HepG2 (cell line): ENCODE measurements at regions not wholly inside any gene's neighbourhood (a gene's known extent, or its start where the extent isn't known, plus 50 kb on each side); places are given as distances from the start of the nearest gene placed in this dataset.

Source experiments
- ATAC-seq: fragments of 200-7000 bp; cut with Tn5 transposase; 3 replicates; pipeline ENCODE4 v1.9.1; 2020; ENCODE audit warnings: mild to moderate bottlenecking, moderate library complexity
- BruUV-seq: library from RNA; stranded (reverse); fragments of 400-500 nt; replicated peaks from 2 replicates; lab custom pipeline; 2021; lab: Mats Ljungman, UMichigan
- CTCF ChIA-PET: fragments of 300-600 bp; formaldehyde crosslinking; extraction: SDS; loops from one replicate; lab custom pipeline; 2021; ENCODE audit warnings: low total read pairs, inconsistent platforms, low intra/inter-chr PET ratio; lab: Yijun Ruan, JAX
- POLR2A ChIA-PET: fragments of 350-600 bp; sonication (Branson Sonifier 250); formaldehyde crosslinking; loops from one replicate; lab custom pipeline; 2020; ENCODE audit warnings: antibody characterized with exemption, inconsistent platforms; lab: Yijun Ruan, JAX
- DNase-seq: peaks from one replicate; pipeline ENCODE4 v3.0.0-alpha.2; 2015; ENCODE audit warnings: low spot score
- FAIRE-seq: peaks from 3 replicates; lab custom pipeline; 2011; peaks lifted over from hg19 to GRCh38; lab: Jason Lieb, UNC
- H2AFZ ChIP-seq: one replicate; pipeline ENCODE4 v1.6.1; 2011; ENCODE audit warnings: low read length, inconsistent platforms
- H3K27ac ChIP-seq: fragments of 300-600 bp; 3 replicates; pipeline ENCODE4 v1.8.0; 2011; ENCODE audit warnings: mixed run types, mild to moderate bottlenecking, mixed read lengths, low read length, inconsistent platforms; ENCODE audit not compliant: insufficient read depth; ENCODE audit errors: extremely low read length
- H3K27me3 ChIP-seq, 2 experiments: fragments of 200-600 bp in 1 of 2; 2 replicates in 1 of 2; 3 replicates in 1 of 2; pipeline versions ENCODE4 v1.6.0 to v1.8.0; 2011; ENCODE audit warnings: low read length in 2 of 2, mild to moderate bottlenecking in 2 of 2, moderate library complexity in 2 of 2, inconsistent platforms in 1 of 2; ENCODE audit not compliant: insufficient read depth in 2 of 2, control insufficient read depth in 1 of 2
- H3K36me3 ChIP-seq, 2 experiments: fragments of 200-600 bp in 1 of 2; replicated peaks in 1 of 2; 2 replicates in 1 of 2; 3 replicates in 1 of 2; pipeline versions ENCODE4 v1.5.1 to v1.8.0; 2011; ENCODE audit warnings: low read length in 2 of 2, inconsistent platforms in 1 of 2; ENCODE audit not compliant: insufficient read depth in 2 of 2, control insufficient read depth in 1 of 2
- H3K4me1 ChIP-seq: 2 replicates; pipeline ENCODE4 v1.5.1; 2012; ENCODE audit warnings: low read length, inconsistent platforms; ENCODE audit not compliant: insufficient read depth
- H3K4me2 ChIP-seq: 2 replicates; pipeline ENCODE4 v1.6.0; 2011; ENCODE audit warnings: low read depth, low read length, inconsistent platforms
- H3K4me3 ChIP-seq, 3 experiments: fragments of 200-600 bp in 1 of 3; sonication (generic), shearing (Covaris generic) in 1 of 3; replicated peaks in 1 of 3; 2 replicates each; pipeline ENCODE4 v1.5.1; 2011 to 2016; ENCODE audit warnings: low read length in 3 of 3, inconsistent platforms in 2 of 3, low read depth in 2 of 3, mild to moderate bottlenecking in 2 of 3, control low read depth in 1 of 3, mixed read lengths in 1 of 3; ENCODE audit not compliant: insufficient read depth in 1 of 3
- H3K79me2 ChIP-seq: one replicate; pipeline ENCODE4 v1.6.1; 2011; ENCODE audit warnings: low read length, inconsistent platforms; ENCODE audit not compliant: insufficient read depth
- H3K9ac ChIP-seq: 2 replicates; pipeline ENCODE4 v1.6.0; 2011; ENCODE audit warnings: mild to moderate bottlenecking, low read depth, low read length, inconsistent platforms; ENCODE audit not compliant: insufficient read depth
- H3K9me3 ChIP-seq: 2 replicates; pipeline ENCODE4 v1.5.1; 2012; ENCODE audit warnings: mild to moderate bottlenecking, low read length
- H4K20me1 ChIP-seq: 2 replicates; pipeline ENCODE4 v1.6.0; 2011; ENCODE audit warnings: inconsistent platforms, mild to moderate bottlenecking, low read length, moderate library complexity; ENCODE audit not compliant: insufficient read depth
- SP2 ChIP-seq: sonication (generic); formaldehyde crosslinking; IDR thresholded peaks from 2 replicates; pipeline ENCODE4 v1.5.1; 2020; ENCODE audit warnings: mild to moderate bottlenecking, missing genetic modification reagents
- WGBS: methylation state at CpG from one replicate; pipeline ENCODE4 v1.1.6; 2017; ENCODE audit warnings: low lambda C conversion rate; 5-methylcytosine and 5-hydroxymethylcytosine counted together
- in situ Hi-C: cut with HindIII; loops from 2 replicates; pipeline ENCODE4 v1.10.0; 2017; ENCODE audit warnings: low pct_unique_long_range_greater_than_20kb; ENCODE audit not compliant: extremely low pct_ligation_motif_present
- intact Hi-C: fragments of 100-400 bp; cut with micrococcal nuclease; formaldehyde crosslinking; loops from one replicate; pipeline ENCODE4 v1.10.0; 2022; ENCODE audit not compliant: unreplicated experiment
- TF ChIP-seq, protein P1 (sequence below): IDR thresholded peaks from 2 replicates; pipeline ENCODE4 v1.6.1; 2018; ENCODE audit warnings: missing genetic modification reagents

DNA sequence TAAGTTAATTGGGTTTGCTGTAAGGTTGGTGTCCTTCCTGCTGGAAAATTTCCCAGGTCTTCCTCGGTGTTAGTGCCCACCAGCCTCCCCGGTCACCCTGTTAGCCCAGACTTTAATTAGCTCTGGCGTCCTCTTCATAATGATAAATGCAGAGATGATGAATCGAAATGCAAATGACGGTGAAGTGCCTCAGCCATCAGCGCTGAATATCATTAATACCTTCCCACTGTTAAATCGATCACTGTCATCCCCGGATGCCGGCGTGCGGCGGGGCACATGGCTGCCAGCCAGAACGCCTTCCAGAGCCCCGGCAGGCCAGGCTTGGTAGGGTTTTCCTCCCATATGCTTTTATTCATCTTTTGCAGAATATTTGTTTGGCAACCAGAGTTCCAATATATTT is 204.5 kb downstream of the IRX2 start:
- Histone ChIP-seq H3K36me3 (no peaks in the 10 kb centered on the region), H3K27me3 (peaks cover 0 to 25% of the 10 kb centered on the region in 2 experiments; a peak in 3 of 5 replicates), H3K27ac (no peak overlapping the region), H3K9me3 (no peaks in the 10 kb centered on the region), H3K4me3 (no peak overlapping the region), H2AFZ (no peak overlapping the region), H3K4me2 (no peak overlapping the region), H3K9ac (no peak overlapping the region), H3K79me2 (no peaks in the 10 kb centered on the region), H4K20me1 (no peaks in the 10 kb centered on the region), H3K4me1 (no peaks in the 10 kb centered on the region)
- TF ChIP-seq SP2, result no peak
- DNase-seq, result no peak
- POLR2A ChIA-PET, result no interaction called here
- CTCF ChIA-PET, result no interaction called here
- in situ Hi-C loops, result no loop called here
- intact Hi-C loops, result no loop called here
- no TSS peak for BruUV-seq
- 23% methylated on average over 12 of the region's 14 CpGs for WGBS
- no peak for ATAC-seq
- FAIRE-seq, result no peak

DNA sequence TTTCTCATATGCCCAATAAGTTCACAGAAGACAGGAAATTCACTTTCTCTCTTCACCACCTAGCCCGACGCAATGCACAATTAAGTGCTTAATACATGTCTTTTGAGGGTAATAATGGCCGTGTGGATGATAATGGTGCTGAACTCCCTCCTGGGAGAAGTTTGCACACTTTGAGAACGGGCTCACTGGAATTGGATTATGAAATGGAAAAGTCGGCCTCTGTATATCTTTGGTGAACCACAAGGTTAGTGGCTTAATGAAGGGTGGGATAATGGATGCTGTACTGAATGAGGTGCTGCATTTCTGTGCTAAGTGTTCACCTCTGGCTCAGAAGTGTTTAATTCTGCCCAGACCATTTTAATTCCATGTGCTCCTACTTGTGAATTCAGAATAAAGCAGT is 207.5 kb downstream of the IRX2 start:
- intact Hi-C loops, result no loop called here
- ChIA-PET CTCF (no interaction called here), POLR2A (no interaction called here)
- in situ Hi-C loops, result no loop called here
- no TSS peak for BruUV-seq
- H3K79me2 ChIP-seq, result no peaks in the 10 kb centered on the region
- no peak overlapping the region for H3K4me2 ChIP-seq
- no peak overlapping the region for H3K4me3 ChIP-seq
- H3K27ac ChIP-seq, result no peak overlapping the region
- no peak for ATAC-seq
- no peak for DNase-seq
- WGBS, result 2% methylated on average over 5 of the region's 5 CpGs
- no peak overlapping the region for H3K9ac ChIP-seq
- H3K9me3 ChIP-seq, result no peaks in the 10 kb centered on the region
- TF ChIP-seq, protein P1, sequence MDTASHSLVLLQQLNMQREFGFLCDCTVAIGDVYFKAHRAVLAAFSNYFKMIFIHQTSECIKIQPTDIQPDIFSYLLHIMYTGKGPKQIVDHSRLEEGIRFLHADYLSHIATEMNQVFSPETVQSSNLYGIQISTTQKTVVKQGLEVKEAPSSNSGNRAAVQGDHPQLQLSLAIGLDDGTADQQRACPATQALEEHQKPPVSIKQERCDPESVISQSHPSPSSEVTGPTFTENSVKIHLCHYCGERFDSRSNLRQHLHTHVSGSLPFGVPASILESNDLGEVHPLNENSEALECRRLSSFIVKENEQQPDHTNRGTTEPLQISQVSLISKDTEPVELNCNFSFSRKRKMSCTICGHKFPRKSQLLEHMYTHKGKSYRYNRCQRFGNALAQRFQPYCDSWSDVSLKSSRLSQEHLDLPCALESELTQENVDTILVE (CRISPR knock-in tag), result no peak
- H4K20me1 ChIP-seq, result no peaks in the 10 kb centered on the region
- peaks cover 0 to 29% of the 10 kb centered on the region in 2 experiments; a peak in 3 of 5 replicates for H3K27me3 ChIP-seq
- no peaks in the 10 kb centered on the region for H3K4me1 ChIP-seq
- no peaks in the 10 kb centered on the region for H3K36me3 ChIP-seq
- no peak for FAIRE-seq
- no peak overlapping the region for H2AFZ ChIP-seq
